ENCODE measurements at regions not wholly inside any gene's neighbourhood (a gene's known extent, or its start where the extent isn't known, plus 50 kb on each side); places are given as distances from the start of the nearest gene placed in this dataset.

- TF ChIP-seq CTCF (conservative IDR thresholded peaks at IDR 0.05), result no peak
- TF ChIP-seq EZH2 (IDR thresholded peaks at IDR 0.05; ENCODE audit: low read depth), result no peak
Measured at GRCh38 chr10:53239873-53240272, 467.3 kb upstream of the MBL2 start.
